Breast epithelium (tissue), 3 donors: ENCODE measurements at regions not wholly inside any gene's neighbourhood (a gene's known extent, or its start where the extent isn't known, plus 50 kb on each side); places are given as distances from the start of the nearest gene placed in this dataset.

Experiments
- CTCF ChIP-seq, 3 donors: fragments of 450-650 bp; IDR thresholded peaks; one replicate each; pipeline ENCODE4 v1.5.1; 2016 to 2017; ENCODE audit warnings: antibody characterized with exemption in 3 of 3, mild to moderate bottlenecking in 3 of 3, moderate library complexity in 3 of 3
- POLR2A ChIP-seq: fragments of 450-650 bp; IDR thresholded peaks from one replicate; pipeline ENCODE4 v1.6.1; 2016; ENCODE audit warnings: antibody characterized with exemption, mild to moderate bottlenecking, moderate library complexity
- POLR2AphosphoS5 ChIP-seq, 3 donors: sonication (generic); formaldehyde crosslinking; IDR thresholded peaks; one replicate each; pipeline ENCODE4 v1.6.1; 2017; ENCODE audit warnings: antibody characterized with exemption in 3 of 3

- no peak for TF ChIP-seq CTCF (IDR thresholded peaks at IDR 0.05)
- no peak for TF ChIP-seq POLR2AphosphoS5 (IDR thresholded peaks at IDR 0.05)
- TF ChIP-seq POLR2A: no peak
Measured at GRCh38 chr2:106703161-106703560, 182.8 kb downstream of the ST6GAL2 start.
